KMS-11 (cell line): ENCODE measurements at regions not wholly inside any gene's neighbourhood (a gene's known extent, or its start where the extent isn't known, plus 50 kb on each side); places are given as distances from the start of the nearest gene placed in this dataset.

Experiments used
- H2AFZ ChIP-seq: fragments of 200-600 bp; sonication (generic); 2 replicates; pipeline ENCODE4 v1.6.1; 2016; ENCODE audit warnings: antibody characterized with exemption, mixed run types, low read depth
- H3K27ac ChIP-seq: fragments of 200-600 bp; sonication (generic); 2 replicates; pipeline ENCODE4 v1.6.1; 2016; ENCODE audit warnings: mild to moderate bottlenecking, mixed run types
- H3K27me3 ChIP-seq: fragments of 200-600 bp; sonication (generic); 2 replicates; pipeline ENCODE4 v1.6.1; 2017; ENCODE audit warnings: mild to moderate bottlenecking, low read depth, mixed run types, moderate library complexity; ENCODE audit not compliant: insufficient read depth
- H3K36me3 ChIP-seq: fragments of 200-600 bp; sonication (generic); 2 replicates; pipeline ENCODE4 v1.6.1; 2017; ENCODE audit warnings: mild to moderate bottlenecking, mixed run types; ENCODE audit not compliant: insufficient read depth
- H3K4me1 ChIP-seq: fragments of 200-600 bp; sonication (generic); 2 replicates; pipeline ENCODE4 v1.6.1; 2016; ENCODE audit warnings: mild to moderate bottlenecking, low read depth, mixed run types; ENCODE audit not compliant: poor library complexity, severe bottlenecking
- H3K4me2 ChIP-seq: fragments of 200-600 bp; sonication (generic); 2 replicates; pipeline ENCODE4 v1.7.0; 2016; ENCODE audit warnings: mild to moderate bottlenecking, mixed run types
- H3K4me3 ChIP-seq: fragments of 200-600 bp; sonication (generic); IDR thresholded peaks from 2 replicates; pipeline ENCODE4 v1.6.1; 2017; ENCODE audit warnings: low read depth, low read length, mixed read lengths; ENCODE audit not compliant: insufficient read depth
- H3K79me2 ChIP-seq: fragments of 200-600 bp; sonication (generic); 2 replicates; pipeline ENCODE4 v1.6.1; 2016; ENCODE audit warnings: low read depth, mixed run types; ENCODE audit not compliant: insufficient read depth
- H3K9ac ChIP-seq: fragments of 200-600 bp; sonication (generic); 2 replicates; pipeline ENCODE4 v1.6.1; 2016; ENCODE audit warnings: mild to moderate bottlenecking, mixed run types
- H4K20me1 ChIP-seq: fragments of 200-600 bp; sonication (generic); 2 replicates; pipeline ENCODE4 v1.6.1; 2016; ENCODE audit warnings: mild to moderate bottlenecking, mixed run types; ENCODE audit not compliant: insufficient read depth
- CTCF ChIP-seq: fragments of 200-600 bp; sonication (generic); conservative IDR thresholded peaks from 2 replicates; pipeline ENCODE4 v1.6.1; 2017; ENCODE audit warnings: low read depth, mild to moderate bottlenecking, antibody characterized with exemption, low read length, moderate library complexity, mixed read lengths

GRCh38 chr17:33527290-33527689 is 234.2 kb upstream of the ASIC2 start:
- no peak for TF ChIP-seq CTCF

GRCh38 chr17:33528846-33529245 is 235.8 kb upstream of the ASIC2 start:
- Histone ChIP-seq H3K4me2 (no peak overlapping the region), H3K4me1 (no peaks in the 10 kb centered on the region), H3K79me2 (no peaks in the 10 kb centered on the region), H2AFZ (no peak overlapping the region), H3K27ac (no peak overlapping the region), H3K4me3 (no peak overlapping the region), H3K36me3 (no peaks in the 10 kb centered on the region), H3K9ac (no peak overlapping the region), H4K20me1 (no peaks in the 10 kb centered on the region), H3K27me3 (no peaks in the 10 kb centered on the region)
- TF ChIP-seq CTCF = no peak

More at GRCh38 chr17:33527290-33527689, 234.2 kb upstream of the ASIC2 start:
- no peaks in the 10 kb centered on the region for H3K4me1 ChIP-seq
- H3K4me3 ChIP-seq = no peak overlapping the region
- H3K27ac ChIP-seq = no peak overlapping the region
- H3K79me2 ChIP-seq = no peaks in the 10 kb centered on the region
- H3K27me3 ChIP-seq = no peaks in the 10 kb centered on the region
- H3K9ac ChIP-seq = no peak overlapping the region
- no peak overlapping the region for H3K4me2 ChIP-seq
- no peaks in the 10 kb centered on the region for H3K36me3 ChIP-seq
- no peaks in the 10 kb centered on the region for H4K20me1 ChIP-seq
- H2AFZ ChIP-seq = no peak overlapping the region

- Histone ChIP-seq H3K27me3 (no peaks in the 10 kb centered on the region), H3K4me1 (no peaks in the 10 kb centered on the region), H3K79me2 (no peaks in the 10 kb centered on the region), H3K4me3 (no peak overlapping the region), H3K9ac (no peak overlapping the region), H3K4me2 (no peak overlapping the region), H4K20me1 (no peaks in the 10 kb centered on the region), H2AFZ (no peak overlapping the region), H3K27ac (no peak overlapping the region), H3K36me3 (no peaks in the 10 kb centered on the region)
- TF ChIP-seq CTCF = no peak
Observed at GRCh38 chr17:33529816-33530215, 236.7 kb upstream of the ASIC2 start.

GRCh38 chr17:33531311-33531710 is 238.2 kb upstream of the ASIC2 start:
- Histone ChIP-seq H2AFZ (no peak overlapping the region), H4K20me1 (no peaks in the 10 kb centered on the region), H3K4me1 (no peaks in the 10 kb centered on the region), H3K9ac (no peak overlapping the region), H3K4me2 (no peak overlapping the region), H3K4me3 (no peak overlapping the region), H3K36me3 (no peaks in the 10 kb centered on the region), H3K79me2 (no peaks in the 10 kb centered on the region), H3K27me3 (no peaks in the 10 kb centered on the region), H3K27ac (no peak overlapping the region)
- TF ChIP-seq CTCF = no peak
